Sigmoid colon (tissue), 4 donors: ENCODE measurements at regions not wholly inside any gene's neighbourhood (a gene's known extent, or its start where the extent isn't known, plus 50 kb on each side); places are given as distances from the start of the nearest gene placed in this dataset.

Experiments
- EP300 ChIP-seq, 4 donors: sonication (generic); formaldehyde crosslinking; IDR thresholded peaks; one replicate each; pipeline ENCODE4 v1.6.1; 2017; ENCODE audit warnings: antibody characterized with exemption in 4 of 4
- POLR2A ChIP-seq, 2 donors: fragments of 450-650 bp; IDR thresholded peaks; one replicate each; pipeline ENCODE4 v1.6.1; 2016; ENCODE audit warnings: antibody characterized with exemption in 2 of 2, mild to moderate bottlenecking in 2 of 2, moderate library complexity in 2 of 2
- POLR2AphosphoS5 ChIP-seq, 4 donors: sonication (generic); formaldehyde crosslinking; IDR thresholded peaks; one replicate each; pipeline ENCODE4 v1.6.1; 2017; ENCODE audit warnings: antibody characterized with exemption in 4 of 4

DNA sequence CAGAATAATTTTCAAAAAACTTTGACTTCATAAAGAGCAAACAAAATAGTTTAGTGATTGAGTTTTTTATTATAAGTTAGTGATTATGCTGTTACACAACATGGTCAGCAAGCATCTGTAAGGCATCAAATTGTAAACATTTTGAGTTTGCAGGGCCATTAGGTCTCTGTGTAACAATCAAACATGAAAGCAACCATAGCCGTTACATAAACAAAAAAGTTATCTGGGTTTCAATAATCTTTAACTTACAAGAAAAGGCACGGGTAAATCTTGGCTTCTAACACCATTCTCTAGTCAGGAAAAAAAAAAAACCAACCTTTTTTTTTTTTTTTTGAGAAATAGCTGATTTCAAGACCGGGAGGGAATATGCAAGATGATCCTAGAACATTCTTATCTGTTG is 1941.1 kb downstream of the PCDH7 start:
- TF ChIP-seq POLR2A (IDR thresholded peaks at IDR 0.05), result no peak
- TF ChIP-seq EP300 (IDR thresholded peaks at IDR 0.05), result no peak
- no peak for TF ChIP-seq POLR2AphosphoS5 (IDR thresholded peaks at IDR 0.05)
